Parathyroid adenoma (tissue), 2 donors: ENCODE measurements at regions not wholly inside any gene's neighbourhood (a gene's known extent, or its start where the extent isn't known, plus 50 kb on each side); places are given as distances from the start of the nearest gene placed in this dataset.

Source experiments
- H2AFZ ChIP-seq: fragments of 300-600 bp; sonication (generic); one replicate; pipeline ENCODE4 v1.7.0; 2017; ENCODE audit warnings: antibody characterized with exemption, mild to moderate bottlenecking
- H3K27ac ChIP-seq: fragments of 300-600 bp; sonication (generic); one replicate; pipeline ENCODE4 v1.7.0; 2017
- H3K27me3 ChIP-seq: fragments of 300-600 bp; sonication (generic); one replicate; pipeline ENCODE4 v1.7.0; 2017; ENCODE audit warnings: low read length; ENCODE audit not compliant: control insufficient read depth, insufficient read depth
- H3K36me3 ChIP-seq: fragments of 300-600 bp; sonication (generic); one replicate; pipeline ENCODE4 v1.7.0; 2017; ENCODE audit warnings: low read length; ENCODE audit not compliant: control insufficient read depth, insufficient read depth
- H3K4me1 ChIP-seq: fragments of 300-600 bp; sonication (generic); one replicate; pipeline ENCODE4 v1.7.0; 2017; ENCODE audit warnings: control low read depth
- H3K4me2 ChIP-seq: fragments of 300-600 bp; sonication (generic); one replicate; pipeline ENCODE4 v1.7.0; 2017; ENCODE audit warnings: low read length
- H3K4me3 ChIP-seq: fragments of 300-600 bp; sonication (generic); one replicate; pipeline ENCODE4 v1.7.0; 2017; ENCODE audit warnings: low read depth, low read length
- H3K79me2 ChIP-seq: fragments of 300-600 bp; sonication (generic); one replicate; pipeline ENCODE4 v1.7.0; 2017; ENCODE audit warnings: control low read depth
- H3K9ac ChIP-seq: fragments of 300-600 bp; sonication (generic); one replicate; pipeline ENCODE4 v1.7.0; 2017; ENCODE audit warnings: mild to moderate bottlenecking
- H3K9me3 ChIP-seq: fragments of 300-600 bp; sonication (generic); one replicate; pipeline ENCODE4 v1.7.0; 2017; ENCODE audit warnings: low read length; ENCODE audit not compliant: control insufficient read depth
- TF ChIP-seq, protein P1 (sequence below): fragments of 300-600 bp; sonication (generic); IDR thresholded peaks from one replicate; pipeline ENCODE4 v1.7.0; 2017; ENCODE audit warnings: antibody characterized with exemption, mild to moderate bottlenecking
- donor health status: primary hyperparathyroidism.

DNA sequence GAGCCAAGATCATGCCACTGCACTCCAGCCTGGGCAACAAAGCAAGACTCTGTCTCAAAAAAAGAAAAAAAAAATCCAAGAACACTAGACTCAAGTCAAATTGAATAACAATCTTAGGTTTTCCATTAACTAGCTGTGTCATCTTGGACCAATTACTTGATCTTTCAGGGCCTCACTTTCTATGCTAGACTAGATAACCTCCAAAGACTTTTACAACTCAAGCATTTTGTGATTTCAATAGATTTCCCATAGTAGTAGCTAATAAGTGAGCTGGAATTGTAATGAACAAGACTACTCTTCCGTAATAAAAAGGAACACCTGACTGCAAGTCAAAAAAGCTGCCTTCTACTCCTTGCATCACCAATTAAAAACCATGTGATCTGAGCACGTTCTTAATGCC is 127.0 kb upstream of the SSTR1 start:
- Histone ChIP-seq H3K79me2 (no peaks in the 10 kb centered on the region), H3K4me2 (no peak overlapping the region), H2AFZ (no peak overlapping the region), H3K4me3 (no peak overlapping the region), H3K9me3 (no peaks in the 10 kb centered on the region), H3K36me3 (no peaks in the 10 kb centered on the region), H3K27me3 (no peaks in the 10 kb centered on the region), H3K9ac (no peak overlapping the region), H3K27ac (no peak overlapping the region), H3K4me1 (no peaks in the 10 kb centered on the region)
- TF ChIP-seq, protein P1, sequence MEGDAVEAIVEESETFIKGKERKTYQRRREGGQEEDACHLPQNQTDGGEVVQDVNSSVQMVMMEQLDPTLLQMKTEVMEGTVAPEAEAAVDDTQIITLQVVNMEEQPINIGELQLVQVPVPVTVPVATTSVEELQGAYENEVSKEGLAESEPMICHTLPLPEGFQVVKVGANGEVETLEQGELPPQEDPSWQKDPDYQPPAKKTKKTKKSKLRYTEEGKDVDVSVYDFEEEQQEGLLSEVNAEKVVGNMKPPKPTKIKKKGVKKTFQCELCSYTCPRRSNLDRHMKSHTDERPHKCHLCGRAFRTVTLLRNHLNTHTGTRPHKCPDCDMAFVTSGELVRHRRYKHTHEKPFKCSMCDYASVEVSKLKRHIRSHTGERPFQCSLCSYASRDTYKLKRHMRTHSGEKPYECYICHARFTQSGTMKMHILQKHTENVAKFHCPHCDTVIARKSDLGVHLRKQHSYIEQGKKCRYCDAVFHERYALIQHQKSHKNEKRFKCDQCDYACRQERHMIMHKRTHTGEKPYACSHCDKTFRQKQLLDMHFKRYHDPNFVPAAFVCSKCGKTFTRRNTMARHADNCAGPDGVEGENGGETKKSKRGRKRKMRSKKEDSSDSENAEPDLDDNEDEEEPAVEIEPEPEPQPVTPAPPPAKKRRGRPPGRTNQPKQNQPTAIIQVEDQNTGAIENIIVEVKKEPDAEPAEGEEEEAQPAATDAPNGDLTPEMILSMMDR, result no peak

DNA sequence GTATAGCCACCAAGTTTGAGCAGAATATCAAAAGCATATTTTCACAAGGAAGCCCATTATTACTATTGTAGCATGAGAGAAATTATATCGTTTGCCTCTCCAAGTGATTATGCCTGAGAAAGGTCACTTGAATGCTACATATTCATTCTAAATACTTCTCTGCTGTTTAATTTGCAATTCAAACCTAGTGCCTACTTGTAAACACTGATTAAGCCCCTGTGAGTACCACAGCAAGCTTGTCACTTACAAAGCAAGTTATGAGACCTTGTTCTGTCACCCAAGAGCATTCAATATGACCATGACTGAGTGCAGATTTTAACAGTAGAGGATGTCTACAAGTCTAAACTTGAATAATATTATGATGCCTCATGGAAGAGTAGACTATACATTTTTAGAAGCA is 124.7 kb upstream of the SSTR1 start:
- H3K9me3 ChIP-seq, result no peaks in the 10 kb centered on the region
- H2AFZ ChIP-seq, result no peak overlapping the region
- H3K36me3 ChIP-seq, result no peaks in the 10 kb centered on the region
- no peak overlapping the region for H3K9ac ChIP-seq
- no peak overlapping the region for H3K27ac ChIP-seq
- H3K79me2 ChIP-seq, result no peaks in the 10 kb centered on the region
- H3K4me1 ChIP-seq, result no peaks in the 10 kb centered on the region
- H3K4me2 ChIP-seq, result no peak overlapping the region
- TF ChIP-seq, protein P1, result no peak
- no peaks in the 10 kb centered on the region for H3K27me3 ChIP-seq
- H3K4me3 ChIP-seq, result no peak overlapping the region

DNA sequence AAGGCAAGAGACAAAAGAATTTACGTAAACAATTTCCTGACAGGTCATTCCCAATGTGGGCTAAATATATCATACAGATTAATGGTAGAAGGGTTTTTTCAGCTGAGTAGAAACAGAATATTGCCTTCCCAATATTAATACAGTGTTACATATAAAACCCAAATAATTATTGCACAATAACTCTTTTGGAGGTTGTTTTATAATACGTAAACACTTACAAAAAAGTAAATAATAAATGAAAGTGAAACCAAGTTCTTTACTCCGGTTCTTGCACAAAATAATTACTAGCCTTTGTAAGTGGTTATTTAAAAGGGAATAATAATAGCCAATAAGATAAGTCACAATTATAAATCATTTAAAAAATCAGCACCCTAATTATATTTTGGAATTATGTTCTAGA is 118.6 kb upstream of the SSTR1 start:
- Histone ChIP-seq H3K9ac (no peak overlapping the region), H3K79me2 (no peaks in the 10 kb centered on the region), H3K4me3 (no peak overlapping the region), H3K4me2 (no peak overlapping the region), H3K36me3 (no peaks in the 10 kb centered on the region), H3K9me3 (no peaks in the 10 kb centered on the region), H3K27ac (no peak overlapping the region), H2AFZ (no peak overlapping the region), H3K4me1 (no peaks in the 10 kb centered on the region), H3K27me3 (no peaks in the 10 kb centered on the region)
- TF ChIP-seq, protein P1, result no peak

DNA sequence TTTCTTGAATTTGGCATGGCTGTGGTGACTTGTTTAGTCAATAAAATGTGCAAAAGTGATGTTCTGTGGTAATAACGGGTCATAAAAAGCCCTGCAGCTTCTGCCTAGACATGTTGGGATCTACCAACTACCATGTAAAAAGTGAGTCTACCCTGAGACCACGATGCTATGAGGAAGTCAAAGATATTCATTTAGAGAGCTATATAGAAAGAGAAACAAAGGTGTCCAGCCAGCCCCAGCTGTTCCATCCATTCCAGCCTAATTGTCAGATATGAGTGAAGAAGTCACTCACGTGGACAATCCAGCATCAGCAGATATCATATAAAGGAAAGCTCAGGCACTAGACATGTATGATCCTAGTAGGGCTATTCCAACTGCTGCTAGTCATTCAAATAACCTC is 117.2 kb upstream of the SSTR1 start:
- H2AFZ ChIP-seq, result no peak overlapping the region
- H3K4me2 ChIP-seq, result no peak overlapping the region
- H3K27me3 ChIP-seq, result no peaks in the 10 kb centered on the region
- no peak overlapping the region for H3K27ac ChIP-seq
- no peak overlapping the region for H3K4me3 ChIP-seq
- H3K79me2 ChIP-seq, result no peaks in the 10 kb centered on the region
- TF ChIP-seq, protein P1, result no peak
- H3K9ac ChIP-seq, result no peak overlapping the region
- no peaks in the 10 kb centered on the region for H3K36me3 ChIP-seq
- no peaks in the 10 kb centered on the region for H3K9me3 ChIP-seq
- H3K4me1 ChIP-seq, result no peaks in the 10 kb centered on the region

DNA sequence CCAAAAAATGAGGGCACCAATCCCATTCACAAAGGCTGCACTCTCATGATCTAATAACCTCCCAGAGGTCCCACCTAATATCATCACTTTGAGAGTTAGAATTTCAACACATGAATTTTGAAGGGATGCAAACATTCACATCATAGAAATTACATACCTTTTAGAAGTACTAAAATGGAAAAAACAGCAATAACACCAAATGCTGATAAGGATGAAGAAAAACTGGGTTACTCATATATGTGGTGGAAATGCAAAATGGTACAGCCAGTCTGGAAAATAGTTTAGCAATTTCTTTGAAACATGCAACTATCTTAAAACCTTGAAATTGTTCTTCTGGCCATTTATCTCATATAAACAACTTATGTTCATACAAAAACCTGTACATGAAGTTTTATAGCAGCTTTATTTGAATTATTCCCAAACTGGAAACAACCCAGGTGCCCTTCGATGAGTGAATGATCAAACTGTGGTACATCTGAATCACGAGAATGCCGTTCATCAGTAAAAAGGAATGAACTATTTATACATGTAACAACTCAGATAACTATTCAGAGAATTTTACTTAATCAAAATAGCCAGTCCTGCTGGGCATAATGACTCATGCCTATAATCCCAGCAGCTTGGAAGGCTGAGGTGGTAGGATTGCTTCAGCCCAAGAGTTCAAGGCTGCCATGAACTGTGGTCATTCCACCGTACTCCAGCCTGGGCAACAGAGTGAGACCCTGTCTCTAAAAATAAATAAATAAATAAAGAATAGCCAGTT is 109.4 kb upstream of the SSTR1 start:
- H3K27me3 ChIP-seq, result no peaks in the 10 kb centered on the region
- no peak overlapping the region for H3K27ac ChIP-seq
- H3K4me1 ChIP-seq, result no peaks in the 10 kb centered on the region
- H3K36me3 ChIP-seq, result no peaks in the 10 kb centered on the region
- no peaks in the 10 kb centered on the region for H3K9me3 ChIP-seq
- no peak overlapping the region for H3K4me2 ChIP-seq
- no peaks in the 10 kb centered on the region for H3K79me2 ChIP-seq
- TF ChIP-seq, protein P1, result no peak
- no peak overlapping the region for H2AFZ ChIP-seq
- H3K9ac ChIP-seq, result no peak overlapping the region
- no peak overlapping the region for H3K4me3 ChIP-seq
